Endometrium (tissue), 2 donors: ENCODE measurements at regions not wholly inside any gene's neighbourhood (a gene's known extent, or its start where the extent isn't known, plus 50 kb on each side); places are given as distances from the start of the nearest gene placed in this dataset.
A peak's percentile ranks its signal among the peaks of the same experiment; 100 is the strongest.

ENCODE experiments used
- FAIRE-seq: peaks from 2 replicates; lab custom pipeline; 2012; peaks lifted over from hg19 to GRCh38; lab: Jason Lieb, UNC
- donor health status: control.
- donor health status: control.

DNA sequence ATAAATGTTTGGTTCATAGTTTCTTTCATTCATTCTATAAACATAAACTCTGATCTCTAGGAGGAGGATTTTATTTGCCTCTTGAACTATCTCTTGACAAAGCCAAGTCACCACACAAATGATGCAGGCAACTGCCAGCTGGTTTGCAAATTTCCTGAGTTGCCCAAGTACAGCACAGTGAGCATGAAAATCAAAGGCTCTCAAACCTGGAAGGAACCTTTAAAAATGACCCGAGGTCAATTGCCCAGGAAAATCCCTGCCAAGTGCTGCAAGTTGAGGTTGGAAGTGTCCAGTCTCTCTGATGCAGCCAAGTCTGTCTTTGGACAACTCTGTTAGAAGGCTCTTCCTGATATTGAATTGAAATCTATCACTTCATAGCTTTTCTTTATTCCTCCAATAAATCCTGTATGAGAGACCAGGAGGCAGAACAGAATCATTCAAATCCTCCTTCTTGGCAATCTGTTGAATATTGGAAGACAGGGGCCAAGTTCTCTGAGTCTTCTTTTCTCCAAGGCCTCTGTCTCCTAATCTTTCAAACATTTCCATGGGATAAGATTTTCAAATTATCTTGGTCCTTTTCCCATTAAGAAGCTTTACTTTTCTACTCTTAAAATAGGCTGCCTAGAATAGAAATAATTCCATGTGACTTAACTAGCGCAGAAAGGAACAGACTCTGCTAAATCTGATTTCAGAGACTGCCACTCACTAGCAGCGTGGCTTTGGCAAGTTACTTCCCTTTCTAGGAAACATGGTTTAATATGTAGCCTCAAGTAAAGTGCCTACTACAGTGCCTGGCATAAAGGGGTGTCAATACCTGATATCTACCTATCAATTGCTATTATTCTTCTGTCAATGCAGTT is 159.2 kb downstream of the SNX18 start:
- FAIRE-seq: no peak

DNA sequence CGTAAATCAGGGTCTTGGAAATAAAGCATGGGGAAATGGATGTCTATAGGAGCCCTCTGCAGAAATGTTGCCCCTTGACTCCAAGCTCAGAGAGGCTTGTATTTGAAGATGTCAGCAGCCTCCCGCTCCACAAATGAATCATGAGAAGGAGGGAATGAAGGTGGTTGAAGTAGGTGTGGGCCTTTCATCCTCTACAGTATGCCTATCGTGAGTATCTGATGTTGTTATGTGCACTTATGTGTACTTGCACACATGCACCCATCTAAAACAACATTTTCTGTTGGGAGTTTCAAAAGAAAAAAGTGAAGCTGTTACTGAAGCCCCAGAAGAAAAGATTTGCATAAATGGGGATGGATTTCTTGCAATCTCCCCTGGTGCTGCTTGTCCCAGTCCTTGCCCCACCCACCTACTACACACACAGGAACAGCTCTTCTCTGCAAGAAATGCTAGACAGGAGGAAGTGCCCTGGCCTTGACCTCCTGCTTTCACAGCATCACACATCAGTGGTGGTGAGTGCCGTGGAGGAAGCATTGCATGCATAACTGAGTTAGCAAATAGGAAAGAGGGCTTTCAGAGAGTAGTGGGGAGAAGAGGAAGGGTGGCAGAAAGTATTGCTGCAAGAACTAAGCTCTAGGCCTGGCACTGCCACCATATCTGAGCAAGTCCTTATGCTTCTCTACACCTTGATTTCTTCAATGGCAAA is 156.1 kb downstream of the SNX18 start:
- FAIRE-seq: no peak

DNA sequence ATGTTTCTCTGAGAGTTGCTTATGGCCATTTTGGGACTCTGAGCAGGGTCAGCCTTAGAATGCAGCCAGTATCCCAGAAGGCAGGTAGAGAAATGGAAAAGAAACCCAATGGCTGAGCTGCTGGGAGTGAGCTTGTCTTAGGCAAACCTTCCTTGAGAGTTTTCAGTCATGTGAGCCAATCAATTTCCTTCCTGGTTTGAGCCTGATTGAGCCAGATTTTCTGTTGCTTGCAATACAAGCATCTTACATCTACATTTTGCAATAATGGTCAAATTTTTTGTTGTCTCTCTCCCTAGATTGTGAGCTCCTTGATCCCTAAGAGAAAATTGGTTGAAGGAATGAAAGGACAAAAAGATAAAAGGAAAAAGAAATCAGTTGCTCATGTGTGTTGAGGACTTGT is 155.3 kb downstream of the SNX18 start:
- FAIRE-seq: no peak

DNA sequence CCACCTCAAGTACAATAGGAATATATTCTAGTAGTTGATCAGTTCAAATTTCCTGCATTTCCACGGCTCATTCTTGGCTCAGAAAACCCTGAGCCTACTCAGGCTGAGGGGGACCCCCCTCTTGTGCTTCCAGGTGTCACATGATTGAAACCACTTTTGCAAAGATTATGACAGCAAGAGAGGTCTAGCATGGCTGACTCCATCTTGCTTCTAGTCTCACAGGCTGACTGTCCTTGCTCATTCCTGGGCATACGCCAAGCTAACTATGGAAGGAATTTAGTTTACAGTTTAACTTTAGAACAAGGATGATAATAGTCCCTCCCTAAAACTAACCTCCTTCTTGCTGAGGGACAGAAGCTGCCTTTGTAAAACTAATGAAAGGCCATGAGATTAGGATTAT is 154.1 kb downstream of the SNX18 start:
- no peak for FAIRE-seq

DNA sequence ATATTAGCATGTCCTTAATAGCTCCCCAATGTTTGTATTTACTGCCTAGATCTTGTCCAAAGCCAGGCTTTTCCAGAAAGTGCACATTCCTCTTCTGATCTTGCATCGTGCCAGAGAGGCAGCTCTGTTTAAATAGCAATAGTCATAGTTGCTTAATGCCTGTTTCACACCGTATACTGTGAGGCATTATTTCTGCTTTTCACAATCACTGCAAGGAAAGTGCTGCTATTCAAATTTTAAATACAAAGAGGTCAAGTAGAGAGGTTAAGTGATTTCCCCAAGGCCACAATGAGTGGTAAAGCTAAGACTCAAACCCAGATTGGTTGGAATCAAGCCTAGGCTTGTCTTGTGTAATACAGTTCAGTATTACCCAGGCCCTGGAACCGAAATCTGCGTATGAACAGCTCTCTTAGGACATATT is 153.6 kb downstream of the SNX18 start:
- FAIRE-seq: no peak

DNA sequence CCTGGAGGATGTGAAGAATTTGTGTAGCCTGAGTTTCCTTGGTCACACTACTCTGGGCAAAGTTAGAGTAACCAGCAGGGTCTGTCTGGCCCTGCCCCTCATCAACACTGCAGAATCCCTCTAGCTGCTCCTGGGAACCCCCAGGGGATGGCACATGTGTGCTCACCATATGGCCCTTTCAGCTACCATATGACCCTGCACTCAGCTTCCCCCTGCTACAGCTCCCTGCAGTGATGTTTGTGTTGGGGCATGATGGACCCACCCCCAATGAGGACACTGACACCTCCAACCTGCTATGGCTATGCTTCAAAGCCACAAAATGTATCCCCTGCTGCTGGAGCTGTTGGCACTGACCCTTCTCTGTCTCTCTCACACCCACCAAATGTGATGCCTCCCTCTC is 152.7 kb downstream of the SNX18 start:
- no peak for FAIRE-seq

DNA sequence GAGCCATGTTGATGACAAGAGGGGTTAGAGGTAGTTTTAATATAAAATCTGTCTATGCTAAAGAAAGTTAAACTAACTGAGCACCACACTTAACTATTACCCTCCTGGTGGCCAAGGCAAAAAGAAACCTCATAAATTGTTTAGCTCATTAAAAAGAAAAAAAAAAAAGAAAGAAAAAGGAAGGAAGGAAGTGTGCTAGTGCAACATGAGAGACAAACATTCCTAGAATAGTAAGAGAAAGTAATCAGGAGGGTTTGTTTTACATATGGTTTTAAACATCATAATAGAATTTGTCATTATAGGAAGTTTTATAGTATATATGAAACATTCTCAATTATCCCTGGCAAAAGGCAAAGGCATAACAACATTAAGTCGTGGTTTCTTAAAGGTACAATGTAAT is 152.3 kb downstream of the SNX18 start:
- FAIRE-seq: no peak

DNA sequence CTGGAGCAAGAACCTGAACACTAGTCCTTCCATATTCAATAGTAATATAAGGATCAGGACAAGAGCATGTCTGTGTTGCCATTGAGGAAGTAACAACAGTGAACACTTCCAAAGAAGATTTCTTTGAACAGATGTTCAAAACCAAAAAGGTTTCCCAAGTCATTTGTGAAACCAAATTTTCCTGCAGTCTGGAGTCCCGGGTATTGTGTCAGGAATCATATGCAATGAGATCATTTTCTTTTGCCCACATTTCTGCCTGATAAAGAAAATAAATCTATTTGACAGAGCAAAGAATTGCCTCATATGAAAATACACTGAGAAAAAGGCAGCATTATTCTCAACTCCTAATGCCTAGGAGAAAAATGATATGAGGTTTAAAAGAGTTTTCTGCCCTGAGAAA is 151.7 kb downstream of the SNX18 start:
- FAIRE-seq: no peak

DNA sequence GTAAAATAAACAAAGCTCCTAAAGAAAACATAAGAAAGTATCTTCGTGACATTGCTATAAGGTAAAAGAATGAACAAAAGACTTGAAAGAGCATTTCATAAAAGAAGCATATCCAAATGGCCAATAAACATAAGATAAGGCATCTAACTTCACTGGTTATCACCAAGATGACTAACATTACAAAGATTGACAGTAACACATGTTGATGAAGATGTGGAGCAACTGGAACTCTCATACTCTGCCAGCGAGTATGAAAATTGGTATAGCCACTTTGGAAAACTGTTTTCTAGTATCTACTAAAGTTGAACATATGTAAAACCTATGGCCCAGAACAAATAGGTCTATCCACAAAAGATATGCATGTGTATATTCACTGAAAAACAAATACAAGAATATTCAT is 150.5 kb downstream of the SNX18 start:
- FAIRE-seq: no peak

DNA sequence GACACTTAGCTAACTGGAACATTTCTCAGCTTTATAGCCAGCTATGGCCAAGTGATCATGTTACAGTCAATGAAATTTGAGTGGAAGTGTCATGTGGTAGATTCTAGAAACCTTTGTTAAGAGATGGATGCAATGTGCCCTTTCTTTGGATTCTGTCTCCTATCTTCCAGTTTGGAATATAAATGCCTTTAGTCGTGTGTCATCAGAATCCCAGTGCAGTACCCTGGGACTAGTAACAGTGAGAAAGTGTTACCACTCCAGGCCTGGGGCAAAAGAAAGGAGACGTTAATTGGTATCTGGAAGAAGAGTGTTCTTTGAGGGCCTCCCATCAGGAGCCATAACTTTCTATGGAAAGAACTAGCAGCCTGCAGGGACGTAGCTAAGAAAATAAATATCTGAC is 149.6 kb downstream of the SNX18 start:
- FAIRE-seq: no peak

DNA sequence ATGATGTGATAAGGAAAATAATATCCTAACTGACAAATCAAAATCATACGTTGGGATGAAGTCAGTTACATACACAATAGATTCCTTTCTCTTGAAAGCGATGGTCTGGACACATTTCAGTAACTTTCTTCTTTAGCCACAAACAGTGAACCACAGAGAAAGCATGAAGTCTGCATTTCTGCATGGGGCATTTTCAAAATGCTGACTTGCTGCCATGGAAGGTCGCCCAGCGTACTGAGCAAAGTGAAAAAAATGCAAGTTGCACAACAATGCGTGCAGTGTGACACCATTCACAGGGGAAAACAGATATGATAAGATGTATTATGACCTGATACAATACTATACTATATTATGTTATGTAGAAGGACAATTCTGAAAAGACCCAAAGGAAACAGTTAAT is 146.3 kb downstream of the SNX18 start:
- FAIRE-seq: no peak

DNA sequence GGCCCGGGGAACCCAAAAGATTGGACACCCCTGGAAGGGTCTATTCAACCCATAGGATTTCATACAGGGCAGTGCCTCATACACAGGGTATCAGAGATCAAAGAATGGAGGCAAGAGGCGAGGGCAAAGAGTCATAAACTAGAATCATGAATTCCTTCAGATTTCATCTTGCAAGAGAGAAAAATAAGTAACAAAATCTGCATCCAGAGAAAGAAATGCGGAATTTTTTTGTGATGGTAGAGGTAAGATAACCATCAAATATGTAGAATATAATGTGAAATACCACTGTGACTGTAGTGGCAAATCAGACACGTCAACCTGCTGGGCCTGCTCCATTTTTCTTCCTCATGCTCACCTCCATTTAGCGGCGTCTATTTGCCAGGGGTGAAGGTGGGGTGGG is 143.6 kb downstream of the SNX18 start:
- no peak for FAIRE-seq

DNA sequence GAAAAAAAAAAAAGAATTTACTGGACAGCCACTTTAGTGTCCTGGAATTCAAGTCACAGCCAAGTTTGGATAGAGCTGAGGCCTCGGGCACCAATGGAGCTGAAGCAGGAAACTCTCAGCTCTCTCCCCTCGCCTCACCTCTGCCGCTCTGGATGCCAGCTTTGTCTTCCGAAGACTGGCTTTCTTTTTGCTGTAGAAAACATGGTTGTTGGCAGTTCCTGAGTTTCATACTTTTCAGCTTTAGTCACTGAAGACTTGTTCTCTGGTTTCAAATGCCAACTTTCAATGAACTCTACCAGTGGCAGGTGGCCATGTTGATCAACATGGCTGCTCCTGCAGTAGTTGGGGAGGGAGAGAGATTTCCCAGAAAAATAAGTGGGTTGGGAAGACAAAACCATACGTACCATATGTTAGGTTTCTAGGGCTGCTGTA is 142.2 kb downstream of the SNX18 start:
- FAIRE-seq: no peak

DNA sequence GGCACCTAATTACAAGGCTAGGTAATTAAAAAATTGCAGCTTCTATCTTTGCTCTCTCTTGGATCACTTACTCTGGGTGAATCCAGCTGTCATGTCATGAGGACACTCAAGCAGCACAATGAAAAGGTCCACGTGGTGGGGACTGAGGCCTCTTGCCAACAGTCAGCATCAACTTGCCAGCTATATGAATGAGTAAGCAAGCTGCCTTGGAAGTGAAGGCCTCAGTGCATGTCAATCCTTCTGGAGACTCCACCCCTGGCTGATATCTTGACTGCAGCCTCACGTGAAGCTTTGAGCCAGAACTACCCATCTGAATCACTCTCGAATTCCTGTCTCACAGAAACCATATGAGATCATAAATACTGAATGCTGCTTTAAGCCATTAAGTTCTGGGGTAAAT is 140.5 kb downstream of the SNX18 start:
- FAIRE-seq: no peak

DNA sequence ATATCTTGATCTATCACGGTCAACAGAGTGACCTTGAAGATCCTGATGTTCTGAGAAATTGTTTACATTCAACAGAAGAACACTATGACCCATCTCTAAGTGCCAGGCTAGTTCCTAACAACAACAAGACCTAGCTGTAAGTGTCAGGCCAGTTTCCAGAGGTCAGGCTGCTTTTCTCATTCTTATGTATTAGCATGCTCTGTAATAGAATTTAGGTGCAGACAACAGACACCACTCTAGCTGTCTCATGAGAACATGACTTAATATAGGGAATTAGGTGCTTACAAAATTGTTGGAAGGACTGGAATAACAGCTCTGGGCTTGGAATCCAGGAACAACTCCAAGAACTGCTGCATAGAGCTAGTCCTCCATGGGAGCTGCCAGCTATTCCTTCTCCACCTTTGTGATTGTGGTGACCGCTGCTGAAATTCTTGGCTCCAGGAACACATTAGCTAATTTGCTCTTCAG is 138.7 kb downstream of the SNX18 start:
- peak; percentile 57 for FAIRE-seq

DNA sequence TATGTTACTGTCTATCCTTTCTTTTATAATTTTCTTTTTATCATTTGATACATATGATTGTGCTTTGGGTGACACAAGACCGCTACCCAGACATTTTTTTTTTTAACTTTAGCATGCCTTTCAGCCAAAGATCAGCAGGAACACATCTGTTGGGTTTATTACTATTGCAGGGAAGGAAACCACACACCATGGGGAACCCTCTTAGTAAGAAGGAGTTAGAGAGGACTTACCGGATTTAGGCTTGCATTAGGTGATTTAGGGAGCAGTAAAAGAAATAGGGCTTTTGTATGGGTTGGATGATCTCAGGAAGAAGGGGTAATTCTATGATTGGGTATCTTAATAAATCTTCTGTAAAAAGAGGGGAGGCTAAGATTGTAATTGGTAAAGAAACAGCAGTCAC is 138.2 kb downstream of the SNX18 start:
- FAIRE-seq: no peak

DNA sequence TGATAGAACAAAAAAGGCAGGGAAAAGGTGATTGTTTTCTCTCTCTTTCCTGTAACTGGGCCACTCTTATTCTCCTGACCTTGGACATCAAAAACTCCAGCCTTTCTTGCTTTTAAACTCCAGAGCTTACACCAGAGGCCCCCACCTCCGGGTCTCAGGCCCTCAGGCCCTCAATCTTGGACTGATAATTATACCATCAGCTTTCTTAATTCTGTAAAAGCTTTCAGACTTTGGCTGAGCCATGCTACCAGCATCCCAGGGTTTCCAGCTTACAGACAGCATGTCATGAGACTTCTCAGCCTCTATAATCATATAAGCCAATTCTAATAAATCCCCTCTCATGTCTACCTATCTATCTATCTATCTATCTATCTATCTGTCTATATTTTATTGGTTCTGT is 137.7 kb downstream of the SNX18 start:
- FAIRE-seq: no peak

DNA sequence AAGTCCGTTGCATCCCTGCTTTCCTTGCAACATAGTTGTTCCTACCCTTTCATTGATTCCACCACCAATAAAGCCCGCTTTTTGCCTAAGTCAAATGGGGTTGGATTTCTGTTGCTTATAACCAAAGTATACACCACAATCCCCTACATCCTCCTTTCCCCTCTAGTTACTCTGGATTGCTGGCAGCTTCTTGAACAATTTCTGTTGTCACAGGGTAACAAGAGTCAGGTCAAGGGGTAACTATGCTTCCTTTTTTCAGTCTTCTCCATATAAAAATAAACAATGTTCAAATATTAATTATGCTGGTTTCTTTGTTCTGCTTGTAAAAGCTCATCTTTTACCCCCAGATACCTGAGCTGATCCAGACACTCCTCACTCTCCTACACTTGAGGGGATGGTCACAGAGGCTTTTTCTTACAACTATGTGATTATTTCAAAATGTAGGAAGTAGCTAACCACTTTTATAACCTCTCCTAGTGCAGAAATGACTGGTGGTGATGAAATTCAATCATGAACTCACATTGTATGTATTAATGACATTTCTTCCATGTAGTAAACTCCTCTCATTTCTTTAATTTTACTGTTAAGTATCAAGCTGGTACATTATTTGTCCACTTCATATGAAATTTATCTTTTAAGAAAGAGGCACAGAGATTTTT is 136.5 kb downstream of the SNX18 start:
- FAIRE-seq: no peak

DNA sequence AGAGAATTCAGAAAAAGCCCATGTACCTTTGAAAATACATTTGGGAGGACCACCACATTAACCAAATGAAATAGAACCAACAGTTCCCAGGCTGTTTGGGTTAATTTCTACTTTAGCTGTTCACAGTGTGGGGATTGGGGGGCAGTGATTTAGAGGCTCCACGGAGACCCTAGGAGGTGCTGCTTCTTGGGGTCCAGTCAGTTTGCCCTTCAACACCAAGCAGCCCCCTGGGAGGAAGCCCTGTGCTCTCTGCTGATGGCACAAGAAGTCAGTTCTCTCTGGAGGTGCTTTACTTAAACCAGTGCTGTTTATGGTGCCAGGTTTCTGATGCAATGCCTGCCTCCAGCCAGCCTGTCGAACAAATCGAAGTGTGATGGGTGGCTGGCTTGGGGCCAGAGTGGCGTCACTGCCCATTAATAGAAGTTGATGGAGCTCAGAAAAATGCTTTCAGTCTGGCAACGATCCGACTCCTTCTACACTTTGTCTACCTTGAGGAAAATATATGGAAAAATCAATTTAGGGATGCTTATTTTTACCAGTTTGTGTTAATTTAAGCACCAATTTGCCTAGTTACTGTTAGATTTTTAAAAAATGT is 134.0 kb downstream of the SNX18 start:
- FAIRE-seq: no peak

DNA sequence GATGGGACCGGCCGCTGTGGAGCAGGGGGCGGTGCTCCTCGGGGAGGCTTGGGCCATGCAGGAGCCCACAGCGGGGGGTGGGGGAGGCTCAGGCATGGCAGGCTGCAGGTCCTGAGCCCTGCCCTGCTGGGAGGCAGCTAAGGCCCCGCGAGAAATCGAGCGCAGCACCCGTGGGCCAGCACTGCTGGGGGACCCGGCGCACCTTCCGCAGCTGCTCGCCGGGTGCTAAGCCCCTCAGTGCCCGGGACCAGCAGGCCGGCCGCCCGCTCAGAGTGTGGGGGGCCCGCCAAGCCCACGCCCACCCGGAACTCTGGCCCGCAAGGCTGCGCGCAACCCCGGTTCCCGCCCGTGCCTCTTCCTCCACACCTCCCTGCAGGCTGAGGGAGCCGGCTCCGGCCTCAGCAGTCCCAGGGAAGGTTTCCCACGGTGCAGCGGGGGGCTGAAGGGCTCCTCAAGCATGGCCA is 131.5 kb downstream of the SNX18 start:
- no peak for FAIRE-seq

DNA sequence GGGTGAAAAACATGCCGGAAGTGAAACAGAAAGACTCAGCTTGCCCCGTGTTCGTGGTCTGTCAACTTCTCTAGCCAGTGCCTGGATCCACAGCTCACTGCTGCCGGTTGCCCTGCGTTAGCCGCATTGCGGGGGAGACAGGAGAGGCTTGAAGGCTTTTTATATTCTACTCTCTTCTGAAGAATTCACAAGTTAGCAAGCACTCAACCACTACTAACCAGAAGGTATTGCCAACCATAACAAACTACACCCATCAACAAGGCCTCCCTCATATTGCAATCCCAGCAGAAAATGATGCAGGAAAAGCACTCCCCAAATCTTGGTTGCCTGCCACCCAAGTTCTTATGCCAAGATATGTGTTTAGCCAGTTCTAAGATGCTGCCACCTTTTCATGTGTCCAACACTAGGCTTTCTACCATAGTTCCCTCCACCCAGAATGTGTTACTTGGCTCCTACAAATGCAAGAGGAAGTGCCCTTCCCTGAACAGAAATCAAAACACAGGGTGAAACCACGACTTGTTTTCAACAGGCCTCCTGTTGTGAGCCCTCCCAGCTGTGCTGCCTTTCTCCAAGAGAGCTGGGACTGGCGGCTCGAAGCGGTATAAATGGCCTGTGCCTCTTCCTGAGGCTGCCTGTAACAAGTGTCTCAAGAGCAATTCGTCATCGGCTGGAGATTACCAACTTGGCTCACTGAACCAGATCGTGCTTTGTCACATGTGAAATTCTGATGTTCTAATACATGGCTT is 129.0 kb downstream of the SNX18 start:
- FAIRE-seq: no peak

DNA sequence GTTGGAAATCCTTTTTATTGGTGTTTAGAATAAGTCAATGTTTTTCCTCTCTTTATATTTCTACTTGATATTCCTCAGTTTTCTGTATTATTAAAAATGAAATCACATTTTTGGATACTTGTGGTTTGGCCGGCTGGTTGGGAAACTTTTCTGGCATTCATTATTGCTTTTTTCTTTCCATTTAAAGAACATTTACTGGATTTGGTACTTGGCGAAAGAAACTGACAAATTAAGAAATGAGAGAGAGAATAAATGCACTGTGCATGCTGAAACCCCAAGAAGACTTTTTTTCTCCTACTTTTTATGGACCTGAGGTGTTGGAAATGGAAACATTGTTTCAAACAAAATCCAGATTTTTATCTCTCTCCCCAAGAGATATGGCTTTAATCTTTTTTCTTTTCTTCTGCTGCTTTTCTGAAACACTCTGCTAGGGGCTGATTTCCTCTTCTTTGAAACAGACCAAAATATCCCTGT is 128.4 kb downstream of the SNX18 start:
- FAIRE-seq: no peak
